Panc1 (cell line): ENCODE measurements at regions not wholly inside any gene's neighbourhood (a gene's known extent, or its start where the extent isn't known, plus 50 kb on each side); places are given as distances from the start of the nearest gene placed in this dataset.

Experiments used
- ATAC-seq: fragments of 200-7000 bp; cut with Tn5 transposase; 2 replicates; pipeline ENCODE4 v1.9.1; 2020; ENCODE audit warnings: mild to moderate bottlenecking, moderate library complexity
- BruUV-seq: library from RNA; stranded (reverse); fragments of 400-500 nt; replicated peaks from 2 replicates; lab custom pipeline; 2021; lab: Mats Ljungman, UMichigan
- CTCF ChIA-PET: fragments of 300-600 bp; sonication (Branson Sonifier 250); formaldehyde crosslinking; loops from one replicate; lab custom pipeline; 2022; ENCODE audit warnings: antibody characterized with exemption; lab: Charles Lee
- POLR2A ChIA-PET: fragments of 300-600 bp; sonication (Branson Sonifier 250); formaldehyde crosslinking; loops from one replicate; lab custom pipeline; 2022; ENCODE audit warnings: antibody characterized with exemption; lab: Charles Lee
- DNase-seq: peaks from one replicate; pipeline ENCODE4 v3.0.0-alpha.2; 2010; ENCODE audit warnings: low read depth, low spot score
- H3K27ac ChIP-seq: 2 replicates; pipeline ENCODE4 v1.5.1; 2011; ENCODE audit warnings: mild to moderate bottlenecking, low read length, inconsistent platforms
- H3K27me3 ChIP-seq: fragments of 200-500 bp; sonication (Bioruptor generic); 2 replicates; pipeline ENCODE4 v1.6.0; 2014; ENCODE audit warnings: low read length, inconsistent platforms; ENCODE audit not compliant: control insufficient read depth, insufficient read depth
- H3K36me3 ChIP-seq: fragments of 200-500 bp; sonication (Bioruptor generic); 2 replicates; pipeline ENCODE4 v1.5.1; 2014; ENCODE audit warnings: inconsistent platforms, mild to moderate bottlenecking, low read length, moderate library complexity; ENCODE audit not compliant: control insufficient read depth, insufficient read depth
- H3K4me1 ChIP-seq: 2 replicates; pipeline ENCODE4 v1.5.1; 2011; ENCODE audit warnings: inconsistent platforms, mild to moderate bottlenecking, low read length, moderate library complexity; ENCODE audit not compliant: control insufficient read depth, insufficient read depth
- H3K4me3 ChIP-seq, 2 experiments: 2 replicates each; pipeline ENCODE4 v1.5.1; 2011 to 2012; ENCODE audit warnings: low read depth in 2 of 2, low read length in 2 of 2, mild to moderate bottlenecking in 2 of 2, inconsistent platforms in 1 of 2, moderate library complexity in 1 of 2
- H3K9me3 ChIP-seq: fragments of 200-500 bp; sonication (Bioruptor generic); 2 replicates; pipeline ENCODE4 v1.5.1; 2014; ENCODE audit warnings: low read depth, mild to moderate bottlenecking, inconsistent platforms, low read length, moderate library complexity; ENCODE audit not compliant: control insufficient read depth, insufficient read depth
- POLR2AphosphoS5 ChIP-seq: IDR thresholded peaks from 2 replicates; pipeline ENCODE4 v1.6.1; 2012; ENCODE audit warnings: mild to moderate bottlenecking, low read depth, low read length, moderate library complexity
- REST ChIP-seq, 2 experiments: IDR thresholded peaks; 2 replicates each; pipeline ENCODE4 v1.6.1; 2011 to 2012; ENCODE audit warnings: low read depth in 2 of 2, control low read depth in 1 of 2, low read length in 1 of 2, mild to moderate bottlenecking in 1 of 2, moderate library complexity in 1 of 2; ENCODE audit not compliant: insufficient read depth in 1 of 2
- SIN3A ChIP-seq: IDR thresholded peaks from 2 replicates; pipeline ENCODE4 v1.6.1; 2012; ENCODE audit warnings: low read depth, mild to moderate bottlenecking, low read length, moderate library complexity, borderline replicate concordance; ENCODE audit not compliant: insufficient read depth
- TCF7L2 ChIP-seq: IDR thresholded peaks from 2 replicates; pipeline ENCODE4 v1.6.1; 2011; ENCODE audit warnings: mild to moderate bottlenecking, low read depth, low read length, inconsistent platforms
- in situ Hi-C: cut with HindIII; loops from 2 replicates; pipeline ENCODE4 v1.10.0; 2016; ENCODE audit warnings: low sequenced_read_pairs, low pct_unique_long_range_greater_than_20kb
- intact Hi-C: fragments of 100-400 bp; cut with micrococcal nuclease; formaldehyde crosslinking; loops from one replicate; pipeline ENCODE4 v1.10.0; 2022; ENCODE audit not compliant: unreplicated experiment
- TF ChIP-seq, protein P1 (sequence below): fragments of 450-650 bp; IDR thresholded peaks from 2 replicates; pipeline ENCODE4 v1.5.1; 2017; ENCODE audit warnings: mild to moderate bottlenecking

DNA sequence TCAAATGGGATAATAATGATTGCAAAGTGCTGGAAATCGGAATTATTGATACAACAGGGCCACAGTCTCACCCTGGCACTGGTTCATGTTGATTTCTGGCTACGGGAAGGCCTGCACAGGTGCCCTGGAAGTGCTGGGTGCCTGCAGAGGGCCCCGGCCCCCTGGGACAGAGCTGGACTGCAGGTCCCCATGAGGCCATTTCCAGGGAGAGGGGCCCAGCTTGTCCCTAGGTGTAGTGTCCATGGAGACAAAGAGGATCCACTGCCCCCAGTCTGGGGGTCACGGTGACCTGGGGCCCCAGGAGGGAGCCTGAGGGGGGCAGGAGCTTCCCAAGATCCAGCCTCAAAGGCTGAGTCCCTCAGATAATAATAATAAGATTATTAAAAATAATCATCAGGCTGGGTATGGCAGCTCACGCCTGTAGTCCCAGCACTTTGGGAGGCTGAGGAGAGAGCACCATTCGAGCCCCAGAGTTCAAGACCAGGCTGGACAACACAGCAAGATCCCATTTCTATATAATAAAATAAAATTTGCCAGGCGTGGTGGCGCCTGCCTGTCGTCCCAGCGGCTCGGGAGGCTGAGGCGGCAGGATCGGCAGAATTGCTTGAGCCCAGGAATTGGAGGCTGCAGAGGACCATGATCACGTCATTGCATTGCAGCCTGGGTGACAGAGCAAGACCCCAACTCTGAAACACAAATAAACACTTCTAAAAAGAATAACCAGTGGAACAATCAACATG is 98.1 kb downstream of the MICALL2 start:
- ChIA-PET POLR2A (no interaction called here), CTCF (no interaction called here)
- TF ChIP-seq TCF7L2 (no peak), POLR2AphosphoS5 (no peak), SIN3A (no peak), REST (IDR thresholded peaks at IDR 0.05; ENCODE audit: insufficient read depth in 1 of 2, low read depth in 2 of 2, low read length in 1 of 2) (no peak)
- TF ChIP-seq, protein P1, sequence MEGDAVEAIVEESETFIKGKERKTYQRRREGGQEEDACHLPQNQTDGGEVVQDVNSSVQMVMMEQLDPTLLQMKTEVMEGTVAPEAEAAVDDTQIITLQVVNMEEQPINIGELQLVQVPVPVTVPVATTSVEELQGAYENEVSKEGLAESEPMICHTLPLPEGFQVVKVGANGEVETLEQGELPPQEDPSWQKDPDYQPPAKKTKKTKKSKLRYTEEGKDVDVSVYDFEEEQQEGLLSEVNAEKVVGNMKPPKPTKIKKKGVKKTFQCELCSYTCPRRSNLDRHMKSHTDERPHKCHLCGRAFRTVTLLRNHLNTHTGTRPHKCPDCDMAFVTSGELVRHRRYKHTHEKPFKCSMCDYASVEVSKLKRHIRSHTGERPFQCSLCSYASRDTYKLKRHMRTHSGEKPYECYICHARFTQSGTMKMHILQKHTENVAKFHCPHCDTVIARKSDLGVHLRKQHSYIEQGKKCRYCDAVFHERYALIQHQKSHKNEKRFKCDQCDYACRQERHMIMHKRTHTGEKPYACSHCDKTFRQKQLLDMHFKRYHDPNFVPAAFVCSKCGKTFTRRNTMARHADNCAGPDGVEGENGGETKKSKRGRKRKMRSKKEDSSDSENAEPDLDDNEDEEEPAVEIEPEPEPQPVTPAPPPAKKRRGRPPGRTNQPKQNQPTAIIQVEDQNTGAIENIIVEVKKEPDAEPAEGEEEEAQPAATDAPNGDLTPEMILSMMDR = no peak
- no peak overlapping the region for H3K4me3 ChIP-seq
- H3K36me3 ChIP-seq = no peaks in the 10 kb centered on the region
- ATAC-seq (no peak), DNase-seq (no peak)
- in situ Hi-C loops = no loop called here
- no peaks in the 10 kb centered on the region for H3K27me3 ChIP-seq
- no TSS peak for BruUV-seq
- H3K27ac ChIP-seq = no peak overlapping the region
- intact Hi-C loops = no loop called here
- peaks cover 3% of the 10 kb centered on the region; the same call in 1 of the 2 replicates for H3K4me1 ChIP-seq
- no peaks in the 10 kb centered on the region for H3K9me3 ChIP-seq

GRCh38 chr7:1361756-1362125 is 97.5 kb downstream of the MICALL2 start:
- CTCF ChIA-PET = no interaction called here
- H3K27me3 ChIP-seq = no peaks in the 10 kb centered on the region
- H3K4me3 ChIP-seq = no peak overlapping the region
- no peaks in the 10 kb centered on the region for H3K36me3 ChIP-seq
- POLR2A ChIA-PET = no interaction called here
- TF ChIP-seq TCF7L2 (no peak), SIN3A (no peak), POLR2AphosphoS5 (no peak)
- H3K9me3 ChIP-seq = no peaks in the 10 kb centered on the region
- BruUV-seq = no TSS peak
- ATAC-seq (no peak), DNase-seq (no peak)
- H3K27ac ChIP-seq = no peak overlapping the region
- intact Hi-C loops (no loop called here), in situ Hi-C loops (no loop called here)
- H3K4me1 ChIP-seq = peaks cover 3% of the 10 kb centered on the region; the same call in 1 of the 2 replicates

DNA sequence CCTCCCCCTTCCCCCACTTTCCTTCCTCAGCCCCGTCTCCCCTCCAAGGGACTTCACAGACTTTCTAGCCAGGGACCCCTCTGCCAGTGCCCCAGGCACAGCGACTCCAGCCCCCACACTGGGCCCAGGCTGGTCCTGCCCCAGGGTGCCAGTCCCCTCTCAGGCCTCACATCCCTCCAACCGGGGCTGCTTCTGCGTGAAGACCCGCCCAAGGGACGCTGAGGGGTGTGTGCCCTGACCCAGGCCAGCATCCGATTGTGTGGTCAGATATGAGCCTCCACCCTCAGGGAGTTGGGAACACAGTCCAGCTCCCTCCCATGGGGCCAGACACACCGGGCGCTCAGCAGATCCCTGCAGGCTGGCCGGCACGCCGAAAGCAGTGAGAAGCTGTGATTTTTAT is 97.0 kb downstream of the MICALL2 start:
- H3K27me3 ChIP-seq = no peaks in the 10 kb centered on the region
- in situ Hi-C loops = no loop called here

More for the DNA sequence above, 97.0 kb downstream of the MICALL2 start:
- no peaks in the 10 kb centered on the region for H3K9me3 ChIP-seq
- intact Hi-C loops = no loop called here
- ChIA-PET POLR2A (no interaction called here), CTCF (no interaction called here)
- H3K4me1 ChIP-seq = peaks cover 3% of the 10 kb centered on the region; the same call in 1 of the 2 replicates
- no peaks in the 10 kb centered on the region for H3K36me3 ChIP-seq
- ATAC-seq = no peak
- H3K4me3 ChIP-seq = no peak overlapping the region
- no peak overlapping the region for H3K27ac ChIP-seq
- BruUV-seq = no TSS peak
- DNase-seq = no peak
- TF ChIP-seq TCF7L2 = no peak
- no peak for TF ChIP-seq SIN3A
- no peak for TF ChIP-seq REST (IDR thresholded peaks at IDR 0.05; ENCODE audit: insufficient read depth in 1 of 2, low read depth in 2 of 2, low read length in 1 of 2)
- TF ChIP-seq POLR2AphosphoS5 = no peak
- TF ChIP-seq, protein P1 = no peak
